ENCODE measurements at regions not wholly inside any gene's neighbourhood (a gene's known extent, or its start where the extent isn't known, plus 50 kb on each side); places are given as distances from the start of the nearest gene placed in this dataset.
"Not testable (repeated sequence)": the region's sequence is repeated elsewhere in the genome, so short reads cannot be mapped to it uniquely, and the experiment has no call there.

GRCh38 chr10:3398825-3399646 lies 226.5 kb upstream of the PITRM1 start:
- no peak for DNase-seq (ENCODE audit: extremely low read depth, low read depth)

GRCh38 chr10:3397846-3398245 lies 225.3 kb upstream of the PITRM1 start:
- no peak for DNase-seq (ENCODE audit: extremely low read depth, low read depth)

GRCh38 chr10:3397231-3397630 lies 224.6 kb upstream of the PITRM1 start:
- no peak for DNase-seq (ENCODE audit: extremely low read depth, low read depth)

- no peak for DNase-seq (ENCODE audit: extremely low read depth, low read depth)
These were observed 223.5 kb upstream of the PITRM1 start for GRCh38 chr10:3396116-3396515.

- DNase-seq (ENCODE audit: extremely low read depth, low read depth): no peak
These were observed 222.9 kb upstream of the PITRM1 start for GRCh38 chr10:3395458-3395861.

- DNase-seq (ENCODE audit: extremely low read depth, low read depth): no peak
These were observed 222.5 kb upstream of the PITRM1 start for GRCh38 chr10:3395041-3395440.

- no peak for DNase-seq (ENCODE audit: extremely low read depth, low read depth)
These were observed 221.4 kb upstream of the PITRM1 start for GRCh38 chr10:3393958-3394357.

- no peak for DNase-seq (ENCODE audit: extremely low read depth, low read depth)
These were observed 219.1 kb upstream of the PITRM1 start for GRCh38 chr10:3391657-3392056.

- DNase-seq (ENCODE audit: extremely low read depth, low read depth): no peak
These were observed 216.5 kb upstream of the PITRM1 start for GRCh38 chr10:3389130-3389529.

GRCh38 chr10:3385487-3385886 lies 212.9 kb upstream of the PITRM1 start:
- no peak for DNase-seq (ENCODE audit: extremely low read depth, low read depth)

GRCh38 chr10:3382092-3382491 lies 209.5 kb upstream of the PITRM1 start:
- no peak for DNase-seq (ENCODE audit: extremely low read depth, low read depth)

- DNase-seq (ENCODE audit: extremely low read depth, low read depth): no peak
These were observed 207.9 kb upstream of the PITRM1 start for GRCh38 chr10:3380406-3381050.

GRCh38 chr10:3376631-3377030 lies 204.0 kb upstream of the PITRM1 start:
- no peak for DNase-seq (ENCODE audit: extremely low read depth, low read depth)

GRCh38 chr10:3375505-3375904 lies 202.9 kb upstream of the PITRM1 start:
- no peak for DNase-seq (ENCODE audit: extremely low read depth, low read depth)

- DNase-seq (ENCODE audit: extremely low read depth, low read depth): no peak
These were observed 202.3 kb upstream of the PITRM1 start for GRCh38 chr10:3374914-3375313.

- not testable (repeated sequence) for DNase-seq (ENCODE audit: extremely low read depth, low read depth)
These were observed 200.9 kb upstream of the PITRM1 start for GRCh38 chr10:3373374-3374027.

GRCh38 chr10:3372281-3372680 lies 199.7 kb upstream of the PITRM1 start:
- DNase-seq (ENCODE audit: extremely low read depth, low read depth): no peak

GRCh38 chr10:3371624-3372023 lies 199.0 kb upstream of the PITRM1 start:
- not testable (repeated sequence) for DNase-seq (ENCODE audit: extremely low read depth, low read depth)

GRCh38 chr10:3366735-3367405 lies 194.3 kb upstream of the PITRM1 start:
- no peak for DNase-seq (ENCODE audit: extremely low read depth, low read depth)

- no peak for DNase-seq (ENCODE audit: extremely low read depth, low read depth)
These were observed 193.5 kb upstream of the PITRM1 start for GRCh38 chr10:3366043-3366442.

GRCh38 chr10:3365630-3366029 lies 193.0 kb upstream of the PITRM1 start:
- no peak for DNase-seq (ENCODE audit: extremely low read depth, low read depth)
